Gastroesophageal sphincter (tissue), 3 donors: ENCODE measurements at regions not wholly inside any gene's neighbourhood (a gene's known extent, or its start where the extent isn't known, plus 50 kb on each side); places are given as distances from the start of the nearest gene placed in this dataset.

ENCODE experiments used
- EP300 ChIP-seq: sonication (generic); formaldehyde crosslinking; IDR thresholded peaks from one replicate; pipeline ENCODE4 v1.6.1; 2017; ENCODE audit warnings: antibody characterized with exemption, mild to moderate bottlenecking
- POLR2A ChIP-seq, 2 donors: fragments of 450-650 bp; IDR thresholded peaks; one replicate each; pipeline ENCODE4 v1.6.1; 2017; ENCODE audit warnings: antibody characterized with exemption in 2 of 2, mild to moderate bottlenecking in 2 of 2, moderate library complexity in 1 of 2
- POLR2AphosphoS5 ChIP-seq: sonication (generic); formaldehyde crosslinking; IDR thresholded peaks from one replicate; pipeline ENCODE4 v1.6.1; 2017; ENCODE audit warnings: antibody characterized with exemption
- TF ChIP-seq, protein P1 (sequence below), 4 experiments: fragments of 200-600 bp in 2 of 4; fragments of 450-650 bp in 2 of 4; sonication (generic) in 1 of 4; IDR thresholded peaks; one replicate each; pipeline ENCODE4 v1.5.1; 2017 to 2019; ENCODE audit warnings: antibody characterized with exemption in 4 of 4, mild to moderate bottlenecking in 2 of 4, moderate library complexity in 2 of 4

DNA sequence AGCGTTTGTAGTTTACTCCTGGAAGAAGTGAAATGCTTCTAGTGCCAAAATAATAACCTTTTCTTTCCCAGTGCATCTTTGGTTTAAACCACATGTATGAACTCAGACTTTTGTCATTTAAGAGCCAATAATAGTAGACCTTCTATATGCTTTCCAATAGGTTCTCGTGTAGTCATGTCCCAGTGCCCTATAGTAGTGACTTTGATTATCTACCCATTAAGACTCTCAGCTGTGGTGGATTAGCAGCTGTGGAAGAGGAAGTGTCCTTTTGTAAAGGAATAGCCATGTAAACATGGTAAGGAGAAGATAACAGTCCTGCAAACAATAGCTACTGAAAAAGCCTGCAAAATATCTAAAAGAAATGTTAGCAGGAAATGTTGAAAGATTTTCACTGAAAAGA lies 765.3 kb downstream of the MTRR start:
- no peak for TF ChIP-seq POLR2A (IDR thresholded peaks at IDR 0.05)
- TF ChIP-seq, protein P1, sequence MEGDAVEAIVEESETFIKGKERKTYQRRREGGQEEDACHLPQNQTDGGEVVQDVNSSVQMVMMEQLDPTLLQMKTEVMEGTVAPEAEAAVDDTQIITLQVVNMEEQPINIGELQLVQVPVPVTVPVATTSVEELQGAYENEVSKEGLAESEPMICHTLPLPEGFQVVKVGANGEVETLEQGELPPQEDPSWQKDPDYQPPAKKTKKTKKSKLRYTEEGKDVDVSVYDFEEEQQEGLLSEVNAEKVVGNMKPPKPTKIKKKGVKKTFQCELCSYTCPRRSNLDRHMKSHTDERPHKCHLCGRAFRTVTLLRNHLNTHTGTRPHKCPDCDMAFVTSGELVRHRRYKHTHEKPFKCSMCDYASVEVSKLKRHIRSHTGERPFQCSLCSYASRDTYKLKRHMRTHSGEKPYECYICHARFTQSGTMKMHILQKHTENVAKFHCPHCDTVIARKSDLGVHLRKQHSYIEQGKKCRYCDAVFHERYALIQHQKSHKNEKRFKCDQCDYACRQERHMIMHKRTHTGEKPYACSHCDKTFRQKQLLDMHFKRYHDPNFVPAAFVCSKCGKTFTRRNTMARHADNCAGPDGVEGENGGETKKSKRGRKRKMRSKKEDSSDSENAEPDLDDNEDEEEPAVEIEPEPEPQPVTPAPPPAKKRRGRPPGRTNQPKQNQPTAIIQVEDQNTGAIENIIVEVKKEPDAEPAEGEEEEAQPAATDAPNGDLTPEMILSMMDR (IDR thresholded peaks at IDR 0.05) = no peak
- TF ChIP-seq POLR2AphosphoS5 = no peak
- TF ChIP-seq EP300 = no peak
